Ovary (tissue), 3 donors: ENCODE measurements at regions not wholly inside any gene's neighbourhood (a gene's known extent, or its start where the extent isn't known, plus 50 kb on each side); places are given as distances from the start of the nearest gene placed in this dataset.

Experiments
- POLR2A ChIP-seq: fragments of 450-650 bp; IDR thresholded peaks from one replicate; pipeline ENCODE4 v1.6.1; 2017; ENCODE audit warnings: antibody characterized with exemption, mild to moderate bottlenecking, moderate library complexity
- TF ChIP-seq, protein P1 (sequence below), 3 donors: fragments of 450-650 bp in 2 of 3; fragments of 200-600 bp in 1 of 3; IDR thresholded peaks; one replicate each; pipeline versions ENCODE4 v1.5.1 to v1.8.0; 2016 to 2022; ENCODE audit warnings: antibody characterized with exemption in 3 of 3, mild to moderate bottlenecking in 1 of 3
- donor health status: DM: no; HTN: no; CAD: no.

GRCh38 chr1:184854496-184855140 is 100.0 kb upstream of the EDEM3 start:
- no peak for TF ChIP-seq POLR2A
- TF ChIP-seq, protein P1, sequence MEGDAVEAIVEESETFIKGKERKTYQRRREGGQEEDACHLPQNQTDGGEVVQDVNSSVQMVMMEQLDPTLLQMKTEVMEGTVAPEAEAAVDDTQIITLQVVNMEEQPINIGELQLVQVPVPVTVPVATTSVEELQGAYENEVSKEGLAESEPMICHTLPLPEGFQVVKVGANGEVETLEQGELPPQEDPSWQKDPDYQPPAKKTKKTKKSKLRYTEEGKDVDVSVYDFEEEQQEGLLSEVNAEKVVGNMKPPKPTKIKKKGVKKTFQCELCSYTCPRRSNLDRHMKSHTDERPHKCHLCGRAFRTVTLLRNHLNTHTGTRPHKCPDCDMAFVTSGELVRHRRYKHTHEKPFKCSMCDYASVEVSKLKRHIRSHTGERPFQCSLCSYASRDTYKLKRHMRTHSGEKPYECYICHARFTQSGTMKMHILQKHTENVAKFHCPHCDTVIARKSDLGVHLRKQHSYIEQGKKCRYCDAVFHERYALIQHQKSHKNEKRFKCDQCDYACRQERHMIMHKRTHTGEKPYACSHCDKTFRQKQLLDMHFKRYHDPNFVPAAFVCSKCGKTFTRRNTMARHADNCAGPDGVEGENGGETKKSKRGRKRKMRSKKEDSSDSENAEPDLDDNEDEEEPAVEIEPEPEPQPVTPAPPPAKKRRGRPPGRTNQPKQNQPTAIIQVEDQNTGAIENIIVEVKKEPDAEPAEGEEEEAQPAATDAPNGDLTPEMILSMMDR (IDR thresholded peaks at IDR 0.05) = no peak
